Keratinocyte (primary cell): ENCODE measurements at regions not wholly inside any gene's neighbourhood (a gene's known extent, or its start where the extent isn't known, plus 50 kb on each side); places are given as distances from the start of the nearest gene placed in this dataset.

Source experiments
- CTCF ChIP-seq, 3 experiments: IDR thresholded peaks in 1 of 3; conservative IDR thresholded peaks in 1 of 3; optimal IDR thresholded peaks in 1 of 3; 2 replicates in 2 of 3; 3 replicates in 1 of 3; pipeline versions ENCODE3 to v1.5.1; 2011; ENCODE audit warnings: low read length in 3 of 3, mild to moderate bottlenecking in 3 of 3, moderate library complexity in 2 of 3, control low read depth in 1 of 3, inconsistent platforms in 1 of 3; ENCODE audit not compliant: insufficient read depth in 2 of 3; ENCODE audit errors: extremely low read depth in 1 of 3
- EZH2 ChIP-seq: IDR thresholded peaks from one replicate; pipeline ENCODE4 v1.6.1; 2012; ENCODE audit warnings: inconsistent platforms, mild to moderate bottlenecking, low read length, moderate library complexity

- TF ChIP-seq CTCF (optimal IDR thresholded peaks at IDR 0.05 in 1 of 3, IDR thresholded peaks at IDR 0.05 in 1 of 3, conservative IDR thresholded peaks at IDR 0.05 in 1 of 3; ENCODE audit: extremely low read depth in 1 of 3, insufficient read depth in 2 of 3, low read length in 3 of 3) (no peak), EZH2 (no peak)
Measured at GRCh38 chrX:124250835-124251437, 81.5 kb upstream of the TEX13D start.
